HG02943 (cell line): ENCODE measurements at regions not wholly inside any gene's neighbourhood (a gene's known extent, or its start where the extent isn't known, plus 50 kb on each side); places are given as distances from the start of the nearest gene placed in this dataset.

Experiments
- ATAC-seq: cut with Tn5 transposase; IDR thresholded peaks from one replicate; pipeline ENCODE4 v1.9.1; 2021; ENCODE audit warnings: mild to moderate bottlenecking, low read depth, moderate library complexity; ENCODE audit not compliant: unreplicated experiment

- no peak for ATAC-seq
These were observed 303.0 kb upstream of the ZFHX3 start for GRCh38 chr16:73350707-73351452.

- ATAC-seq: no peak
These were observed 299.8 kb upstream of the ZFHX3 start for GRCh38 chr16:73347500-73348375.

- ATAC-seq: no peak
These were observed 291.9 kb upstream of the ZFHX3 start for GRCh38 chr16:73339821-73340220.

- ATAC-seq: no peak
These were observed 289.7 kb upstream of the ZFHX3 start for GRCh38 chr16:73337373-73338296.

- no peak for ATAC-seq
These were observed 281.7 kb upstream of the ZFHX3 start for GRCh38 chr16:73329358-73330286.

- ATAC-seq: no peak
These were observed 279.0 kb upstream of the ZFHX3 start for GRCh38 chr16:73326770-73327470.

GRCh38 chr16:73326221-73326620, 278.3 kb upstream of the ZFHX3 start:
- ATAC-seq: no peak

GRCh38 chr16:73323880-73324279, 276.0 kb upstream of the ZFHX3 start:
- no peak for ATAC-seq

GRCh38 chr16:73322856-73323255, 274.9 kb upstream of the ZFHX3 start:
- no peak for ATAC-seq

- no peak for ATAC-seq
These were observed 273.9 kb upstream of the ZFHX3 start for GRCh38 chr16:73321853-73322252.

GRCh38 chr16:73319737-73320136, 271.8 kb upstream of the ZFHX3 start:
- no peak for ATAC-seq

GRCh38 chr16:73319261-73319660, 271.3 kb upstream of the ZFHX3 start:
- ATAC-seq: no peak

GRCh38 chr16:73317321-73317857, 269.5 kb upstream of the ZFHX3 start:
- no peak for ATAC-seq

- ATAC-seq: no peak
These were observed 267.7 kb upstream of the ZFHX3 start for GRCh38 chr16:73315645-73316044.

GRCh38 chr16:73313950-73314349, 266.0 kb upstream of the ZFHX3 start:
- ATAC-seq: no peak

GRCh38 chr16:73311857-73312723, 264.2 kb upstream of the ZFHX3 start:
- ATAC-seq: no peak

- no peak for ATAC-seq
These were observed 260.8 kb upstream of the ZFHX3 start for GRCh38 chr16:73308771-73309170.

GRCh38 chr16:73306901-73307413, 259.0 kb upstream of the ZFHX3 start:
- ATAC-seq: no peak
